MCF 10A (cell line): ENCODE measurements at regions not wholly inside any gene's neighbourhood (a gene's known extent, or its start where the extent isn't known, plus 50 kb on each side); places are given as distances from the start of the nearest gene placed in this dataset.

ENCODE experiments used
- BruUV-seq: library from RNA; stranded (reverse); fragments of 400-500 nt; replicated peaks from 2 replicates; lab custom pipeline; 2021; lab: Mats Ljungman, UMichigan
- CTCF ChIA-PET: fragments of 300-600 bp; sonication (Branson Sonifier 250); formaldehyde crosslinking; extraction: SDS; loops from one replicate; lab custom pipeline; 2021; ENCODE audit warnings: antibody characterized with exemption, inconsistent platforms; lab: Yijun Ruan, JAX
- POLR2A ChIA-PET: fragments of 300-600, 350-650 bp; sonication (Branson Sonifier 250); formaldehyde crosslinking; extraction: SDS; loops from one replicate; lab custom pipeline; 2020; ENCODE audit warnings: antibody characterized with exemption, inconsistent platforms; lab: Yijun Ruan, JAX
- DNase-seq: peaks from one replicate; pipeline ENCODE4 v3.0.0-alpha.2; 2018; ENCODE audit not compliant: unreplicated experiment
- H3K27ac Mint-ChIP-seq: one replicate; pipeline ENCODE4 v1.8.0; 2022; ENCODE audit warnings: mild to moderate bottlenecking, low read depth, mixed read lengths; ENCODE audit not compliant: unreplicated experiment
- H3K27me3 Mint-ChIP-seq: one replicate; pipeline ENCODE4 v1.8.0; 2022; ENCODE audit warnings: mixed read lengths; ENCODE audit not compliant: insufficient read depth, unreplicated experiment
- H3K36me3 Mint-ChIP-seq: one replicate; pipeline ENCODE4 v1.8.0; 2022; ENCODE audit warnings: mild to moderate bottlenecking, moderate library complexity, mixed read lengths; ENCODE audit not compliant: insufficient read depth, unreplicated experiment
- H3K4me1 Mint-ChIP-seq: one replicate; pipeline ENCODE4 v1.8.0; 2022; ENCODE audit warnings: mixed read lengths; ENCODE audit not compliant: insufficient read depth, unreplicated experiment
- H3K4me3 Mint-ChIP-seq: one replicate; pipeline ENCODE4 v1.8.0; 2022; ENCODE audit warnings: mild to moderate bottlenecking, moderate library complexity, mixed read lengths; ENCODE audit not compliant: unreplicated experiment
- H3K9me3 Mint-ChIP-seq: one replicate; pipeline ENCODE4 v1.8.0; 2022; ENCODE audit warnings: mixed read lengths; ENCODE audit not compliant: unreplicated experiment
- intact Hi-C: fragments of 100-400 bp; cut with micrococcal nuclease; formaldehyde crosslinking; loops from 2 replicates; pipeline ENCODE4 v1.14.1; 2022
- TF ChIP-seq, protein P1 (sequence below): fragments of 200-600 bp; IDR thresholded peaks from one replicate; pipeline ENCODE4 v1.8.0; 2022; ENCODE audit warnings: antibody characterized with exemption, mild to moderate bottlenecking; ENCODE audit not compliant: unreplicated experiment

DNA sequence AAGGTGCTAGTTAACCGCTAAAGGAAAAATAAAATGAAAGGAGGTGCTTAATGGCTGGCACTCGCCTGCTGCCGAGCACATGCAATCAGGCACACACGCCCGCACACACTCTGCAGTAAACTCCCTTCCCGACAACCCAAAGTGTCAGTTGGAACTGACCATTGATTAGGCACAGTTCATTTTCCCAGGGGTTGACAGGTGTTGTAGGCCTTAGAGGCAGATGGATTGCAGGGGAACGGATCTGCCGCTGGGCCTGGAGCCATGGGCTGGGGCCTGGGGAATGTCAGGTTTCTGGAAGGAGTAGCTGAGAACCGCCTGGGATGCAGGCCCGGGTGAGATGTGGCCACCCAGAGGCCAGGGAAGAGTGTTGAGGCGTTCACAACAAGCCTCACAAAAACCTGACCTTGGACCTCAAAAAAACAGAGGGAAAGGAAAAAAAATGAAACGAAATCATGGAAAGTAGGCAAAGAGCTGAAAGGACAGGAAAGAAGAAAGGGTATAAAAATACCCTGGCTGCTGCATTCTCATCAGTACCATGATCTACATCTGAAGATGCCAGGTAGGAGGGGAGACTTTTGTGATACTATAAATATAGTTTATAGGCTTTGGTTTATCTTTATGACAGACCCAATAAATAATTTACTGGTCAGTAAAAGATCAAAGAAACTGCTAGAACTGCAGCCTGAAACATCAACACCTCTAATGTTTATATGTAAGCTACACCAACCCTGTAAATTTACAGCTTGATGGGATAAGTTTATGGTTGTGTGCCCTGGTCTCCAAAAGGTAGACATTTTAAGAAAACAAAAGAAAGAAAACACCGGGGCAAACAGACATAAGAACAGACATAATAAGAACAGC lies 313.4 kb downstream of the BUD13 start:
- BruUV-seq = no TSS peak
- no peak for DNase-seq
- Mint-ChIP-seq H3K9me3 (no peaks in the 10 kb centered on the region), H3K4me1 (no peaks in the 10 kb centered on the region), H3K4me3 (no peak overlapping the region), H3K36me3 (peaks cover under 1% of the 10 kb centered on the region), H3K27me3 (peaks cover 10% of the 10 kb centered on the region), H3K27ac (no peak overlapping the region)
- ChIA-PET CTCF (no interaction called here), POLR2A (interaction anchor here (0.6 kb wide), 1 partner anchor 9 kb away, joined by 3 read pairs; no protein-coding TSS in a partner anchor)
- intact Hi-C loops = no loop called here
- TF ChIP-seq, protein P1, sequence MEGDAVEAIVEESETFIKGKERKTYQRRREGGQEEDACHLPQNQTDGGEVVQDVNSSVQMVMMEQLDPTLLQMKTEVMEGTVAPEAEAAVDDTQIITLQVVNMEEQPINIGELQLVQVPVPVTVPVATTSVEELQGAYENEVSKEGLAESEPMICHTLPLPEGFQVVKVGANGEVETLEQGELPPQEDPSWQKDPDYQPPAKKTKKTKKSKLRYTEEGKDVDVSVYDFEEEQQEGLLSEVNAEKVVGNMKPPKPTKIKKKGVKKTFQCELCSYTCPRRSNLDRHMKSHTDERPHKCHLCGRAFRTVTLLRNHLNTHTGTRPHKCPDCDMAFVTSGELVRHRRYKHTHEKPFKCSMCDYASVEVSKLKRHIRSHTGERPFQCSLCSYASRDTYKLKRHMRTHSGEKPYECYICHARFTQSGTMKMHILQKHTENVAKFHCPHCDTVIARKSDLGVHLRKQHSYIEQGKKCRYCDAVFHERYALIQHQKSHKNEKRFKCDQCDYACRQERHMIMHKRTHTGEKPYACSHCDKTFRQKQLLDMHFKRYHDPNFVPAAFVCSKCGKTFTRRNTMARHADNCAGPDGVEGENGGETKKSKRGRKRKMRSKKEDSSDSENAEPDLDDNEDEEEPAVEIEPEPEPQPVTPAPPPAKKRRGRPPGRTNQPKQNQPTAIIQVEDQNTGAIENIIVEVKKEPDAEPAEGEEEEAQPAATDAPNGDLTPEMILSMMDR = no peak

DNA sequence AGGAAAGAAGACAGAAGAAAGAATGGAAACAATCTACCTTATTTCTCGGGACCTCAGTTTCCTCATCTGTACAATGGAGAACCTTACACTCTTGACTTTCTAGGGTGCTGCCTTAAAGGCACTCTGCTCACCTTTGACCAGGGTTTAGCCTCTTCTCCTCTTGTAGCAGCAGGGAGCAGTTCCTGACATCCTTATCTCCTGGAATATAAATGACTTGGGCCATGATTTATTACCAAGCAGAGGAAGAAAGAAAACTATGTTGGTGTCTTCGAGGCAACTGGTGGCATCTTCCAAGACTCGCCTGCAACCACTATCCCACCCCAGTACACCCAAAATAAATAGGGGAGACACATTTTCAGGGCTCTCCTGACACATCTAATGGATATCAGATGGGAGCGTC lies 314.2 kb downstream of the BUD13 start:
- Mint-ChIP-seq H3K4me1 (no peaks in the 10 kb centered on the region), H3K27ac (no peak overlapping the region), H3K27me3 (peaks cover 10% of the 10 kb centered on the region), H3K36me3 (peaks cover 4% of the 10 kb centered on the region), H3K4me3 (no peak overlapping the region), H3K9me3 (no peaks in the 10 kb centered on the region)
- TF ChIP-seq, protein P1 = no peak
- POLR2A ChIA-PET = interaction anchor here (0.6 kb wide), 1 partner anchor 8 kb away, joined by 3 read pairs; no protein-coding TSS in a partner anchor
- CTCF ChIA-PET = no interaction called here
- intact Hi-C loops = no loop called here
- no TSS peak for BruUV-seq
- no peak for DNase-seq

DNA sequence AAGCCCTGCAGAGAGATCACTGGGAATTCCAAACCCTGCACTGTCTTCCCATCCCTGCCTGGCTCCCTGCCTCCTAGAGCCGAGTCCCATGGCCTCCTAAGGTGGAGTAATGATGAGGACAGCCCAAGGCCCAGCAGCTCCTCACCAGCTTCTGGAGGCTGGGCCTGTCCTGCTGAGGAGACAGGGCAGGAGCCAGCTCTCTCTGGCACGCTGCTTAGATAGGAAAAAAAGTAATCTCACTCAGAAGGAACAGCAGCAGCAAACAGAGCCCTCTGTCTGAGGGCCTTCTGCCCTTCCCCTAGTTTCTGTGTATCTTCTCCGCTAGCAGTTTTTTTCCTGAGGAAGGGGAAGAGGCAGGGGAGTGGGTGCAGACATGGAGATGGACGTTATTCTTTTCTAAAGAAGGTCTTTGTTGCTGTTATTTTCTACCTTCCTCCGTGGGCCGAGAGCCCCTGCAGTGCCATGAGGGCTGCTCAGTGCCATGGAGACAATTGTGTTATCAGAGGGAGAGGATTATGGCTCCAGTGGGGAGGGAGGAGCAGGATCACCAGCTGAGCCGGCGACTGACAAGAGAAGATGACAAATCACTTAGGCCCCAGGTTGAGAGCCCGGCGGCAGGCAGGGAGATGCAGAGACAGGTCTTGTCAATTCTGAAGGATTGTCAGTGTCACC lies 315.3 kb downstream of the BUD13 start:
- TF ChIP-seq, protein P1 = no peak
- intact Hi-C loops = no loop called here
- BruUV-seq = no TSS peak
- Mint-ChIP-seq H3K36me3 (peaks cover 4% of the 10 kb centered on the region), H3K9me3 (no peaks in the 10 kb centered on the region), H3K4me1 (no peaks in the 10 kb centered on the region), H3K27ac (no peak overlapping the region), H3K27me3 (peaks cover 5% of the 10 kb centered on the region), H3K4me3 (no peak overlapping the region)
- ChIA-PET POLR2A (no interaction called here), CTCF (interaction anchor here (0.6 to 1.4 kb wide), 3 partner anchors 11 to 298 kb away, joined by 3 read pairs; no protein-coding TSS in a partner anchor)
- no peak for DNase-seq

DNA sequence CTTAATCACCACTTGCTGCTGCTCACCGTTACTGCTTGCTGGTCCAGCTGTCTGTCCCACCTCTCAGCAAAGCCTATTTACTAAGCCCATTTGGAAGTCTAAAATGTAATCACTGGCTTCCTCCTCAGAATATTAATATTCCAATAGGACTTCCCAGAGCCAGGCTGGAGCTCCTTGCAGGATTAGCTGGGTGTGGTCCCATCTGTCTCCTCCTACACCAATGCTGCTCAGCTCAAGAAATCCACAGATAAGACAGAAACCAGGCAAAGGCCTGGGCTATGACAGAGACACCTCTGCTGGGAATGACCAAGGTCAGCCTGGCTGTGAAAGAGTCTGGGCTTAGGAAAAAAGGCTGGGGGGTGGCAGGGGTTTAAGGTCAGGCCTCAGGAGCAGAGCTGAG lies 317.8 kb downstream of the BUD13 start:
- Mint-ChIP-seq H3K4me1 (no peaks in the 10 kb centered on the region), H3K27me3 (no peaks in the 10 kb centered on the region), H3K36me3 (peaks cover 4% of the 10 kb centered on the region), H3K4me3 (no peak overlapping the region), H3K9me3 (no peaks in the 10 kb centered on the region), H3K27ac (no peak overlapping the region)
- intact Hi-C loops = loop anchor here (1.0 to 2.0 kb wide), 2 partner anchors 44 to 186 kb away; no protein-coding TSS in a partner anchor
- ChIA-PET CTCF (interaction anchor here (0.6 to 2.9 kb wide), 12 partner anchors 9 to 237 kb away, joined by 3 to 13 read pairs (median 4); no protein-coding TSS in a partner anchor), POLR2A (no interaction called here)
- TF ChIP-seq, protein P1 = no peak
- no peak for DNase-seq
- no TSS peak for BruUV-seq
